HEK293 (cell line): ENCODE measurements at regions not wholly inside any gene's neighbourhood (a gene's known extent, or its start where the extent isn't known, plus 50 kb on each side); places are given as distances from the start of the nearest gene placed in this dataset.

Source experiments
- CTCF ChIA-PET: fragments of 350-600 bp; formaldehyde crosslinking; extraction: SDS; loops from one replicate; lab custom pipeline; 2021; ENCODE audit warnings: antibody characterized with exemption; lab: Yijun Ruan, JAX
- POLR2A ChIA-PET: fragments of 300-600 bp; formaldehyde crosslinking; extraction: SDS; loops from one replicate; lab custom pipeline; 2020; ENCODE audit warnings: antibody characterized with exemption, inconsistent platforms; lab: Yijun Ruan, JAX
- H3K27ac ChIP-seq: fragments of 200-500 bp; sonication (Bioruptor generic); 2 replicates; pipeline ENCODE4 v1.5.1; 2014; ENCODE audit warnings: low read depth, low read length, control low read depth, inconsistent platforms; ENCODE audit errors: extremely low read depth
- H3K36me3 ChIP-seq, 2 experiments: fragments of 200-500 bp in 1 of 2; sonication (Bioruptor generic) in 1 of 2; 1 replicate in 1 of 2; 2 replicates in 1 of 2; pipeline ENCODE4 v1.5.1; 2014 to 2017; ENCODE audit warnings: inconsistent platforms in 2 of 2, low read length in 2 of 2; ENCODE audit not compliant: control insufficient read depth in 2 of 2, insufficient read depth in 1 of 2
- H3K4me1 ChIP-seq: fragments of 200-500 bp; sonication (Bioruptor generic); 2 replicates; pipeline ENCODE4 v1.5.1; 2014; ENCODE audit warnings: mild to moderate bottlenecking, low read length, inconsistent platforms; ENCODE audit not compliant: control insufficient read depth, insufficient read depth
- H3K4me3 ChIP-seq: 2 replicates; pipeline ENCODE4 v1.5.1; 2011; ENCODE audit warnings: low read depth, mild to moderate bottlenecking, control low read depth, low read length, moderate library complexity
- H3K9me3 ChIP-seq: fragments of 200-500 bp; sonication (Bioruptor generic); 2 replicates; pipeline ENCODE4 v1.5.1; 2014; ENCODE audit warnings: low read depth, low read length, inconsistent platforms; ENCODE audit not compliant: control insufficient read depth, insufficient read depth
- BCL11B ChIP-seq: fragments of 450-650 bp; formaldehyde crosslinking; IDR thresholded peaks from 2 replicates; pipeline ENCODE4 v1.5.1; 2016; ENCODE audit warnings: low read depth, missing biosample characterization, missing genetic modification characterization
- GFI1B ChIP-seq: fragments of 450-650 bp; formaldehyde crosslinking; IDR thresholded peaks from 2 replicates; pipeline ENCODE4 v1.5.1; 2016; ENCODE audit warnings: missing biosample characterization, missing genetic modification characterization
- GLI4 ChIP-seq: fragments of 450-650 bp; formaldehyde crosslinking; IDR thresholded peaks from 2 replicates; pipeline ENCODE4 v1.5.1; 2016; ENCODE audit warnings: missing biosample characterization, missing genetic modification characterization
- KLF1 ChIP-seq: fragments of 450-650 bp; formaldehyde crosslinking; IDR thresholded peaks from 2 replicates; pipeline ENCODE4 v1.5.1; 2016; ENCODE audit warnings: missing biosample characterization, missing genetic modification characterization
- SCRT2 ChIP-seq: fragments of 450-650 bp; formaldehyde crosslinking; IDR thresholded peaks from 2 replicates; pipeline ENCODE4 v1.5.1; 2016; ENCODE audit warnings: missing biosample characterization, missing genetic modification characterization
- SETDB1 ChIP-seq: IDR thresholded peaks from one replicate; pipeline ENCODE4 v1.6.1; 2017; ENCODE audit warnings: mild to moderate bottlenecking, low read length, moderate library complexity, mixed read lengths; ENCODE audit not compliant: insufficient read length
- SP7 ChIP-seq: fragments of 450-650 bp; formaldehyde crosslinking; IDR thresholded peaks from 2 replicates; pipeline ENCODE4 v1.5.1; 2016; ENCODE audit warnings: missing biosample characterization, missing genetic modification characterization
- TRIM28 ChIP-seq: IDR thresholded peaks from 2 replicates; pipeline ENCODE4 v1.6.1; 2011; ENCODE audit warnings: low read length, control low read depth, borderline replicate concordance
- ZBTB1 ChIP-seq: fragments of 450-650 bp; formaldehyde crosslinking; IDR thresholded peaks from 2 replicates; pipeline ENCODE4 v1.5.1; 2016; ENCODE audit warnings: missing biosample characterization, missing genetic modification characterization
- ZNF169 ChIP-seq: fragments of 450-650 bp; formaldehyde crosslinking; IDR thresholded peaks from 2 replicates; pipeline ENCODE4 v1.5.1; 2016; ENCODE audit warnings: missing biosample characterization, missing genetic modification characterization
- ZNF2 ChIP-seq: fragments of 450-650 bp; formaldehyde crosslinking; IDR thresholded peaks from 2 replicates; pipeline ENCODE4 v1.5.1; 2016; ENCODE audit warnings: missing biosample characterization, missing genetic modification characterization
- ZNF223 ChIP-seq: fragments of 450-650 bp; formaldehyde crosslinking; IDR thresholded peaks from 2 replicates; pipeline ENCODE4 v1.5.1; 2016; ENCODE audit warnings: missing biosample characterization, missing genetic modification characterization
- ZNF23 ChIP-seq: fragments of 450-650 bp; formaldehyde crosslinking; IDR thresholded peaks from 2 replicates; pipeline ENCODE4 v1.5.1; 2016; ENCODE audit warnings: missing biosample characterization, missing genetic modification characterization, borderline replicate concordance
- ZNF274 ChIP-seq, 2 experiments: fragments of 200-500 bp in 1 of 2; fragments of 450-650 bp in 1 of 2; sonication (Bioruptor generic) in 1 of 2; formaldehyde crosslinking in 1 of 2; IDR thresholded peaks; 2 replicates each; pipeline versions ENCODE4 v1.5.1 to v1.6.1; 2014 to 2016; ENCODE audit warnings: borderline replicate concordance in 1 of 2, inconsistent platforms in 1 of 2, low read length in 1 of 2, missing biosample characterization in 1 of 2, missing genetic modification characterization in 1 of 2
- ZNF324 ChIP-seq: fragments of 450-650 bp; formaldehyde crosslinking; IDR thresholded peaks from 2 replicates; pipeline ENCODE4 v1.5.1; 2016; ENCODE audit warnings: missing biosample characterization, missing genetic modification characterization
- ZNF48 ChIP-seq: fragments of 450-650 bp; formaldehyde crosslinking; IDR thresholded peaks from 2 replicates; pipeline ENCODE4 v1.5.1; 2016; ENCODE audit warnings: missing biosample characterization, missing genetic modification characterization
- ZNF549 ChIP-seq: fragments of 450-650 bp; IDR thresholded peaks from 2 replicates; pipeline ENCODE4 v1.5.1; 2018; ENCODE audit warnings: missing biosample characterization, missing genetic modification characterization, mild to moderate bottlenecking, inconsistent platforms, moderate library complexity
- ZNF624 ChIP-seq: fragments of 450-650 bp; formaldehyde crosslinking; IDR thresholded peaks from 2 replicates; pipeline ENCODE4 v1.5.1; 2017; ENCODE audit warnings: missing biosample characterization, missing genetic modification characterization
- ZNF677 ChIP-seq: fragments of 450-650 bp; IDR thresholded peaks from 2 replicates; pipeline ENCODE4 v1.5.0; 2018; ENCODE audit warnings: missing biosample characterization, mild to moderate bottlenecking, missing genetic modification characterization, moderate library complexity
- ZSCAN16 ChIP-seq: fragments of 450-650 bp; formaldehyde crosslinking; IDR thresholded peaks from 2 replicates; pipeline ENCODE4 v1.5.1; 2016; ENCODE audit warnings: missing biosample characterization, missing genetic modification characterization
- ZSCAN4 ChIP-seq: fragments of 450-650 bp; formaldehyde crosslinking; IDR thresholded peaks from 2 replicates; pipeline ENCODE4 v1.5.1; 2017; ENCODE audit warnings: missing biosample characterization, missing genetic modification characterization
- TF ChIP-seq, protein P1 (sequence below): fragments of 450-650 bp; formaldehyde crosslinking; IDR thresholded peaks from 2 replicates; pipeline ENCODE4 v1.5.1; 2016; ENCODE audit warnings: missing biosample characterization, missing genetic modification characterization
- TF ChIP-seq, protein P2 (sequence below): fragments of 450-650 bp; formaldehyde crosslinking; IDR thresholded peaks from 2 replicates; pipeline ENCODE4 v1.5.1; 2016; ENCODE audit warnings: missing biosample characterization, missing genetic modification characterization
- TF ChIP-seq, protein P3 (sequence below): fragments of 450-650 bp; formaldehyde crosslinking; IDR thresholded peaks from 2 replicates; pipeline ENCODE4 v1.5.1; 2016; ENCODE audit warnings: missing biosample characterization, missing genetic modification characterization
- TF ChIP-seq, protein P4 (sequence below): fragments of 450-650 bp; formaldehyde crosslinking; IDR thresholded peaks from 2 replicates; pipeline ENCODE4 v1.5.1; 2017; ENCODE audit warnings: missing biosample characterization, missing genetic modification characterization

- H3K4me3 ChIP-seq, result no peak overlapping the region
- H3K36me3 ChIP-seq, result no peaks in the 10 kb centered on the region
- POLR2A ChIA-PET, result no interaction called here
- CTCF ChIA-PET, result interaction anchor here (0.6 kb wide), 1 partner anchor 765 kb away, joined by 4 read pairs; no protein-coding TSS in a partner anchor
- no peaks in the 10 kb centered on the region for H3K4me1 ChIP-seq
- H3K27ac ChIP-seq, result no peak overlapping the region
- no peaks in the 10 kb centered on the region for H3K9me3 ChIP-seq
- TF ChIP-seq, protein P1, sequence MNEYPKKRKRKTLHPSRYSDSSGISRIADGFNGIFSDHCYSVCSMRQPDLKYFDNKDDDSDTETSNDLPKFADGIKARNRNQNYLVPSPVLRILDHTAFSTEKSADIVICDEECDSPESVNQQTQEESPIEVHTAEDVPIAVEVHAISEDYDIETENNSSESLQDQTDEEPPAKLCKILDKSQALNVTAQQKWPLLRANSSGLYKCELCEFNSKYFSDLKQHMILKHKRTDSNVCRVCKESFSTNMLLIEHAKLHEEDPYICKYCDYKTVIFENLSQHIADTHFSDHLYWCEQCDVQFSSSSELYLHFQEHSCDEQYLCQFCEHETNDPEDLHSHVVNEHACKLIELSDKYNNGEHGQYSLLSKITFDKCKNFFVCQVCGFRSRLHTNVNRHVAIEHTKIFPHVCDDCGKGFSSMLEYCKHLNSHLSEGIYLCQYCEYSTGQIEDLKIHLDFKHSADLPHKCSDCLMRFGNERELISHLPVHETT, result no peak
Observed at GRCh38 chr5:8720506-8720905, 825.4 kb downstream of the SEMA5A start.

DNA sequence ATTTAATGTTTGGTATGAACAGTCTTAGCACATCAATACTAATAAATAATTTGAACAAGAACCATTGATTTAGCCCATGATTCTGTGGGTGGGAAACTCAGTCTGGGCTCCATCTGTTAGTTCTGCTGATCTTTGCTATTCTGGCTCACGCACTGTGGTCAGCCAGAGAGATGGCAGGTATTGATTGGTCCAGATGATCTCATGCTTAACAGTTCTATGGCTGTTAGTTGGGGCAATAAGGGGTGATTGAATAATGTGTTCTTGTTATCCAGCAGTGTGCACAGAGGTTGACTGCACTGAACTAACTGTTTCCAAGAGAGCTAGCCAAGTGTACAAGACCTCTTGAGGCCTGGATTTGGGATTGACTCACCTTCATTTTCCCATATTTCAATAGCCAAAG is 824.3 kb downstream of the SEMA5A start:
- H3K9me3 ChIP-seq, result no peaks in the 10 kb centered on the region

DNA sequence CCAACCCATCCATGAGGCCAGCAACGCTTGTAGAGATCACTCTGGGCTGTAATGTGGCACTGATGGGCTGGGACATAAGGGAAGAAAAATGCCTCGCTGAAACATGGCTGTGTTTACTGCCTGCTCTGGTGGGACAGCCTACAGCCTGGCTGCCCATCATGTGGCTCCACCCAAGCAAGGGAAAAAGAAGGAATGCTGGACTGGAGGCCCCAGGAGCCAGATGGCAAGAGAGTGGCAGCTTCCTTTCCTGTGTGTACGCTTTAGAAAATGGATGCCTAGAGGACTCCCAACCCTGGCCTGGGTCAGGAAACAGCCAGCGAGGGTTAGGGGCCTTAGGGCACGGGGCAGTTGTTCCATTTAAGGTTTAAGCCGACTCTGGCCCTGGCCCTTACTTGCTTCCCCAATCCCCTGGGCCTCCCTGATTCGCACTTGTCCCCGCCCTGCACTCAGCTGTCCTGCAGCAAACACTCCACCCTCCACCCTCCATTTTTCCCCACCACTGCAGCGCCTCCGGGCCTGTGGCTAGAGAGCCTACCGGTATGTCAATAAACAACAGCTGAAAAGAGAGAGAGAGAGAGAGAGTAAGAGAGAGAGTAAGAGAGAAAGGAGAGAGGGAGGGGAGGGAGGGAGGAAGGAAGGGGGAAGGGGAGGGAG is 819.4 kb downstream of the SEMA5A start:
- no peak overlapping the region for H3K27ac ChIP-seq
- H3K9me3 ChIP-seq, result no peaks in the 10 kb centered on the region
- ChIA-PET CTCF (interaction anchor here (0.6 kb wide), 1 partner anchor 11 kb away, joined by 3 read pairs; no protein-coding TSS in a partner anchor), POLR2A (no interaction called here)
- H3K36me3 ChIP-seq, result no peaks in the 10 kb centered on the region
- H3K4me1 ChIP-seq, result no peaks in the 10 kb centered on the region
- no peak overlapping the region for H3K4me3 ChIP-seq
- TF ChIP-seq, protein P2, sequence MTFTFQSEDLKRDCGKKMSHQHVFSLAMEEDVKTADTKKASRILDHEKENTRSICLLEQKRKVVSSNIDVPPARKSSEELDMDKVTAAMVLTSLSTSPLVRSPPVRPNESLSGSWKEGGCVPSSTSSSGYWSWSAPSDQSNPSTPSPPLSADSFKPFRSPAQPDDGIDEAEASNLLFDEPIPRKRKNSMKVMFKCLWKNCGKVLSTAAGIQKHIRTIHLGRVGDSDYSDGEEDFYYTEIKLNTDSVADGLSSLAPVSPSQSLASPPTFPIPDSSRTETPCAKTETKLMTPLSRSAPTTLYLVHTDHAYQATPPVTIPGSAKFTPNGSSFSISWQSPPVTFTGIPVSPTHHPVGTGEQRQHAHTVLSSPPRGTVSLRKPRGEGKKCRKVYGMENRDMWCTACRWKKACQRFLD (tag by site-specific recombination), result no peak
- TF ChIP-seq ZNF549 (tag by site-specific recombination) (no peak), SCRT2 (tag by site-specific recombination) (no peak), KLF1 (tag by site-specific recombination) (no peak), ZNF624 (tag by site-specific recombination) (no peak), ZNF169 (tag by site-specific recombination) (no peak), ZNF223 (tag by site-specific recombination) (no peak), ZNF324 (tag by site-specific recombination) (no peak), ZNF48 (tag by site-specific recombination) (no peak), ZBTB1 (tag by site-specific recombination) (no peak), BCL11B (tag by site-specific recombination) (no peak), TRIM28 (no peak), ZNF677 (no peak), ZNF2 (no peak), GLI4 (tag by site-specific recombination) (no peak)

More for the DNA sequence above, 824.3 kb downstream of the SEMA5A start:
- CTCF ChIA-PET, result no interaction called here
- H3K4me3 ChIP-seq, result no peak overlapping the region
- POLR2A ChIA-PET, result no interaction called here
- H3K36me3 ChIP-seq, result no peaks in the 10 kb centered on the region
- no peak overlapping the region for H3K27ac ChIP-seq
- no peaks in the 10 kb centered on the region for H3K4me1 ChIP-seq
- TF ChIP-seq, protein P3, sequence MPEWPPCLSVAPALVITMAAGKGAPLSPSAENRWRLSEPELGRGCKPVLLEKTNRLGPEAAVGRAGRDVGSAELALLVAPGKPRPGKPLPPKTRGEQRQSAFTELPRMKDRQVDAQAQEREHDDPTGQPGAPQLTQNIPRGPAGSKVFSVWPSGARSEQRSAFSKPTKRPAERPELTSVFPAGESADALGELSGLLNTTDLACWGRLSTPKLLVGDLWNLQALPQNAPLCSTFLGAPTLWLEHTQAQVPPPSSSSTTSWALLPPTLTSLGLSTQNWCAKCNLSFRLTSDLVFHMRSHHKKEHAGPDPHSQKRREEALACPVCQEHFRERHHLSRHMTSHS (tag by site-specific recombination), result no peak
- no peak for TF ChIP-seq ZSCAN16
- no peak for TF ChIP-seq GFI1B (tag by site-specific recombination)
- no peak for TF ChIP-seq SETDB1
- TF ChIP-seq, protein P1, result no peak
- TF ChIP-seq, protein P4, sequence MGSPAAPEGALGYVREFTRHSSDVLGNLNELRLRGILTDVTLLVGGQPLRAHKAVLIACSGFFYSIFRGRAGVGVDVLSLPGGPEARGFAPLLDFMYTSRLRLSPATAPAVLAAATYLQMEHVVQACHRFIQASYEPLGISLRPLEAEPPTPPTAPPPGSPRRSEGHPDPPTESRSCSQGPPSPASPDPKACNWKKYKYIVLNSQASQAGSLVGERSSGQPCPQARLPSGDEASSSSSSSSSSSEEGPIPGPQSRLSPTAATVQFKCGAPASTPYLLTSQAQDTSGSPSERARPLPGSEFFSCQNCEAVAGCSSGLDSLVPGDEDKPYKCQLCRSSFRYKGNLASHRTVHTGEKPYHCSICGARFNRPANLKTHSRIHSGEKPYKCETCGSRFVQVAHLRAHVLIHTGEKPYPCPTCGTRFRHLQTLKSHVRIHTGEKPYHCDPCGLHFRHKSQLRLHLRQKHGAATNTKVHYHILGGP (tag by site-specific recombination), result no peak
- TF ChIP-seq ZNF274 (IDR thresholded peaks at IDR 0.05; ENCODE audit: low read length), result no peak
- TF ChIP-seq ZNF274 (tag by site-specific recombination; IDR thresholded peaks at IDR 0.05; ENCODE audit: borderline replicate concordance), result no peak
- TF ChIP-seq SP7 (tag by site-specific recombination), result no peak
- no peak for TF ChIP-seq ZNF23 (tag by site-specific recombination)
- no peak for TF ChIP-seq ZSCAN4 (tag by site-specific recombination)
